Uterus (tissue), 3 donors: ENCODE measurements at regions not wholly inside any gene's neighbourhood (a gene's known extent, or its start where the extent isn't known, plus 50 kb on each side); places are given as distances from the start of the nearest gene placed in this dataset.

Experiments
- DNase-seq, 2 donors: peaks; one replicate each; pipeline ENCODE4 v3.0.0-alpha.2; 2019 to 2020
- H3K27ac ChIP-seq, 2 donors: fragments of 200-600 bp; sonication (generic); 1 replicate in 1 of 2; 2 replicates in 1 of 2; pipeline ENCODE4 v1.5.1; 2016 to 2018
- H3K27me3 ChIP-seq, 2 donors: fragments of 200-600 bp; sonication (generic); one replicate each; pipeline ENCODE4 v1.5.1; 2018 to 2019; ENCODE audit warnings: control low read depth in 1 of 2
- H3K36me3 ChIP-seq, 2 donors: fragments of 200-600 bp; sonication (generic); one replicate each; pipeline ENCODE4 v1.5.1; 2019; ENCODE audit warnings: control low read depth in 1 of 2
- H3K4me1 ChIP-seq, 2 donors: fragments of 200-600 bp; sonication (generic); one replicate each; pipeline ENCODE4 v1.5.1; 2018 to 2019; ENCODE audit warnings: control low read depth in 1 of 2
- H3K4me3 ChIP-seq, 2 donors: fragments of 200-600 bp; sonication (generic); 1 replicate in 1 of 2; 2 replicates in 1 of 2; pipeline ENCODE4 v1.5.1; 2018 to 2019; ENCODE audit warnings: mild to moderate bottlenecking in 1 of 2
- H3K9me3 ChIP-seq, 2 donors: fragments of 200-600 bp; sonication (generic); one replicate each; pipeline ENCODE4 v1.5.1; 2019; ENCODE audit warnings: control low read depth in 1 of 2
- CTCF ChIP-seq, 4 experiments: fragments of 200-600 bp in 2 of 4; fragments of 450-650 bp in 2 of 4; sonication (generic) in 2 of 4; IDR thresholded peaks; one replicate each; pipeline ENCODE4 v1.5.1; 2016 to 2019; ENCODE audit warnings: antibody characterized with exemption in 4 of 4, mild to moderate bottlenecking in 2 of 4, moderate library complexity in 1 of 4
- POLR2A ChIP-seq, 2 donors: fragments of 450-650 bp; IDR thresholded peaks; one replicate each; pipeline ENCODE4 v1.6.1; 2016; ENCODE audit warnings: antibody characterized with exemption in 2 of 2, mild to moderate bottlenecking in 1 of 2, moderate library complexity in 1 of 2
- intact Hi-C: fragments of 100-400 bp; cut with DNase I; formaldehyde crosslinking; loops from one replicate; pipeline ENCODE4 v1.15.1; 2023; ENCODE audit warnings: low total_unique reads
- donor health status: DM: yes; HTN: yes; CAD: no.

GRCh38 chr22:47535681-47536080, 773.2 kb downstream of the TBC1D22A start:
- no peak for TF ChIP-seq CTCF (IDR thresholded peaks at IDR 0.05)
- no peak for TF ChIP-seq POLR2A (IDR thresholded peaks at IDR 0.05)
- no peaks in the 10 kb centered on the region for H3K36me3 ChIP-seq
- intact Hi-C loops = no loop called here
- no peak overlapping the region for H3K4me3 ChIP-seq
- H3K27ac ChIP-seq = no peak overlapping the region
- H3K9me3 ChIP-seq = no peaks in the 10 kb centered on the region
- no peaks in the 10 kb centered on the region for H3K27me3 ChIP-seq
- DNase-seq = no peak
- peaks cover 0 to 9% of the 10 kb centered on the region in 2 donors for H3K4me1 ChIP-seq

GRCh38 chr22:47534804-47535410, 772.5 kb downstream of the TBC1D22A start:
- peak overlapping the region in 1 of 2 donors; percentile 27 for H3K27ac ChIP-seq
- H3K9me3 ChIP-seq = no peaks in the 10 kb centered on the region
- intact Hi-C loops = no loop called here
- H3K36me3 ChIP-seq = no peaks in the 10 kb centered on the region
- no peak for DNase-seq
- no peak for TF ChIP-seq CTCF (IDR thresholded peaks at IDR 0.05)
- no peak for TF ChIP-seq POLR2A (IDR thresholded peaks at IDR 0.05)
- no peak overlapping the region for H3K4me3 ChIP-seq
- H3K27me3 ChIP-seq = no peaks in the 10 kb centered on the region
- peaks cover 0 to 9% of the 10 kb centered on the region in 2 donors for H3K4me1 ChIP-seq

- peak overlapping the region in 1 of 2 donors; percentile 27 for H3K27ac ChIP-seq
- no peak overlapping the region for H3K4me3 ChIP-seq
- intact Hi-C loops = no loop called here
- no peak for DNase-seq
- H3K27me3 ChIP-seq = no peaks in the 10 kb centered on the region
- no peaks in the 10 kb centered on the region for H3K36me3 ChIP-seq
- no peaks in the 10 kb centered on the region for H3K9me3 ChIP-seq
- TF ChIP-seq POLR2A (IDR thresholded peaks at IDR 0.05) = no peak
- no peak for TF ChIP-seq CTCF (IDR thresholded peaks at IDR 0.05)
- peaks cover 0 to 9% of the 10 kb centered on the region in 2 donors for H3K4me1 ChIP-seq
These were observed 771.7 kb downstream of the TBC1D22A start for GRCh38 chr22:47533961-47534803.

GRCh38 chr22:47517062-47517461, 754.6 kb downstream of the TBC1D22A start:
- TF ChIP-seq POLR2A (IDR thresholded peaks at IDR 0.05) (no peak), CTCF (IDR thresholded peaks at IDR 0.05) (no peak)
- H3K4me3 ChIP-seq = no peak overlapping the region
- H3K27me3 ChIP-seq = no peaks in the 10 kb centered on the region
- no peaks in the 10 kb centered on the region for H3K4me1 ChIP-seq
- no peaks in the 10 kb centered on the region for H3K36me3 ChIP-seq
- no peaks in the 10 kb centered on the region for H3K9me3 ChIP-seq
- DNase-seq = no peak
- no peak overlapping the region for H3K27ac ChIP-seq
- intact Hi-C loops = no loop called here
